DOHH2 (cell line): ENCODE measurements at regions not wholly inside any gene's neighbourhood (a gene's known extent, or its start where the extent isn't known, plus 50 kb on each side); places are given as distances from the start of the nearest gene placed in this dataset.
"Not testable (repeated sequence)": the region's sequence is repeated elsewhere in the genome, so short reads cannot be mapped to it uniquely, and the experiment has no call there.

Experiments
- H3F3A ChIP-seq: fragments of 200-600 bp; sonication (generic), shearing (Covaris generic); 2 replicates; pipeline ENCODE4 v1.6.0; 2016; ENCODE audit warnings: antibody characterized with exemption, mild to moderate bottlenecking; ENCODE audit not compliant: control insufficient read depth, insufficient read depth
- H3K27ac ChIP-seq: fragments of 200-600 bp; sonication (generic); 2 replicates; pipeline ENCODE4 v1.5.1; 2014; ENCODE audit warnings: low read depth, mild to moderate bottlenecking, low read length, moderate library complexity
- H3K27me3 ChIP-seq: fragments of 200-600 bp; sonication (generic); 2 replicates; pipeline ENCODE4 v1.6.1; 2014; ENCODE audit warnings: mild to moderate bottlenecking, low read length, mixed read lengths; ENCODE audit not compliant: control insufficient read depth
- H3K36me3 ChIP-seq: fragments of 200-600 bp; sonication (generic); 2 replicates; pipeline ENCODE4 v1.6.1; 2014; ENCODE audit warnings: mild to moderate bottlenecking, low read length, moderate library complexity, mixed read lengths; ENCODE audit not compliant: control insufficient read depth
- H3K4me1 ChIP-seq: fragments of 200-600 bp; sonication (generic); 2 replicates; pipeline ENCODE4 v1.6.1; 2014; ENCODE audit warnings: mild to moderate bottlenecking, low read length, mixed read lengths; ENCODE audit not compliant: control insufficient read depth
- H3K4me2 ChIP-seq: fragments of 200-600 bp; sonication (generic); 2 replicates; pipeline ENCODE4 v1.6.0; 2014; ENCODE audit warnings: mild to moderate bottlenecking, low read length, moderate library complexity
- H3K4me3 ChIP-seq: fragments of 200-600 bp; sonication (generic); 2 replicates; pipeline ENCODE4 v1.5.1; 2014; ENCODE audit warnings: mild to moderate bottlenecking, low read length, mixed read lengths
- H3K79me2 ChIP-seq: fragments of 200-600 bp; sonication (generic); 2 replicates; pipeline ENCODE4 v1.6.1; 2014; ENCODE audit warnings: mild to moderate bottlenecking, low read length, mixed read lengths; ENCODE audit not compliant: control insufficient read depth
- H3K9me2 ChIP-seq: fragments of 200-600 bp; sonication (generic); replicated peaks from 2 replicates; pipeline ENCODE4 v1.6.1; 2014; ENCODE audit warnings: mild to moderate bottlenecking, low read length, mixed read lengths; ENCODE audit not compliant: control insufficient read depth
- H3K9me3 ChIP-seq: fragments of 200-600 bp; sonication (generic); 2 replicates; pipeline ENCODE4 v1.6.1; 2014; ENCODE audit warnings: antibody characterized with exemption, low read length, mixed read lengths; ENCODE audit not compliant: control insufficient read depth, insufficient read depth
- H4K20me1 ChIP-seq: fragments of 200-600 bp; sonication (generic); 2 replicates; pipeline ENCODE4 v1.6.0; 2014; ENCODE audit warnings: low read depth, mild to moderate bottlenecking, antibody characterized with exemption, low read length, moderate library complexity; ENCODE audit not compliant: control insufficient read depth, insufficient read depth
- CTCF ChIP-seq: fragments of 200-600 bp; sonication (generic); IDR thresholded peaks from one replicate; pipeline ENCODE4 v1.5.1; 2014; ENCODE audit warnings: antibody characterized with exemption, mild to moderate bottlenecking, low read depth, low read length; ENCODE audit not compliant: poor library complexity, severe bottlenecking
- EZH2phosphoT487 ChIP-seq: fragments of 200-600 bp; sonication (generic); IDR thresholded peaks from 2 replicates; pipeline ENCODE4 v1.6.1; 2017; ENCODE audit warnings: borderline replicate concordance, mild to moderate bottlenecking, antibody characterized with exemption, low read length, moderate library complexity, mixed read lengths

GRCh38 chr5:39691993-39692392 is 267.2 kb upstream of the DAB2 start:
- Histone ChIP-seq H3K36me3 (no peaks in the 10 kb centered on the region), H4K20me1 (no peaks in the 10 kb centered on the region), H3K79me2 (no peaks in the 10 kb centered on the region), H3K27ac (no peak overlapping the region), H3K9me3 (no peaks in the 10 kb centered on the region), H3F3A (no peaks in the 10 kb centered on the region), H3K27me3 (no peaks in the 10 kb centered on the region), H3K4me1 (no peaks in the 10 kb centered on the region), H3K4me2 (no peak overlapping the region), H3K4me3 (no peak overlapping the region), H3K9me2 (no peaks in the 10 kb centered on the region)
- TF ChIP-seq CTCF (no peak), EZH2phosphoT487 (no peak)

GRCh38 chr5:39691136-39691535 is 266.4 kb upstream of the DAB2 start:
- no peaks in the 10 kb centered on the region for H3K9me2 ChIP-seq
- TF ChIP-seq EZH2phosphoT487 (no peak), CTCF (no peak)

GRCh38 chr5:39689919-39690318 is 265.1 kb upstream of the DAB2 start:
- H4K20me1 ChIP-seq, result no peaks in the 10 kb centered on the region
- H3K9me3 ChIP-seq, result no peaks in the 10 kb centered on the region
- H3K4me2 ChIP-seq, result no peak overlapping the region
- no peaks in the 10 kb centered on the region for H3K9me2 ChIP-seq
- H3K27ac ChIP-seq, result no peak overlapping the region
- H3F3A ChIP-seq, result no peaks in the 10 kb centered on the region
- H3K27me3 ChIP-seq, result no peaks in the 10 kb centered on the region
- no peaks in the 10 kb centered on the region for H3K79me2 ChIP-seq
- no peak overlapping the region for H3K4me3 ChIP-seq
- H3K4me1 ChIP-seq, result no peaks in the 10 kb centered on the region
- no peaks in the 10 kb centered on the region for H3K36me3 ChIP-seq
- TF ChIP-seq EZH2phosphoT487 (no peak), CTCF (no peak)

More at GRCh38 chr5:39691136-39691535, 266.4 kb upstream of the DAB2 start:
- Histone ChIP-seq H4K20me1 (no peaks in the 10 kb centered on the region), H3K27ac (no peak overlapping the region), H3K4me3 (no peak overlapping the region), H3F3A (no peaks in the 10 kb centered on the region), H3K79me2 (no peaks in the 10 kb centered on the region), H3K36me3 (no peaks in the 10 kb centered on the region), H3K9me3 (no peaks in the 10 kb centered on the region), H3K4me1 (no peaks in the 10 kb centered on the region), H3K4me2 (no peak overlapping the region), H3K27me3 (no peaks in the 10 kb centered on the region)

GRCh38 chr5:39687924-39688323 is 263.1 kb upstream of the DAB2 start:
- H3K27me3 ChIP-seq, H3K4me3 ChIP-seq, H4K20me1 ChIP-seq, H3F3A ChIP-seq, H3K79me2 ChIP-seq, H3K4me2 ChIP-seq, H3K9me2 ChIP-seq, H3K36me3 ChIP-seq, H3K4me1 ChIP-seq, H3K9me3 ChIP-seq, H3K27ac ChIP-seq: not testable (repeated sequence)
